ENCODE measurements at regions not wholly inside any gene's neighbourhood (a gene's known extent, or its start where the extent isn't known, plus 50 kb on each side); places are given as distances from the start of the nearest gene placed in this dataset.

DNA sequence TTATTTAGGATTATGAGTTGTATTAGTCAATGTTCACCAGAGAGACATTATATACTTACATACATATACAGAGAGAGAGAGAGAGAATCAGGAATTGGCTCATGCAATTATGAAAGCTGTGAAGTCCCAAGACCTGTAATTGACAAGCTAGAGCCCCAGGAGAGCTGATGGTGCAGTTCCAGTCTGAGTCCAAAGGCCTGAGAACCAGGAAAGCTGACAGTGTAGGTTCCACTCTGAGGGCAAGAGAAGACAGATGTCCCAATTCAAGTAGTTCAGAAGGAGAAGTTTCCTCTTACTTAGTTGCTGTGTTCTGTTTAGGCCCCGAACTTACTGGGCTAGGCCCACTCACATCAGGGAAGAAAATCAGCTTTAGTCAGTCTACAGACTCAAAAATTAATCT is 76.4 kb upstream of the FICD start:
- no peak for DNase-seq (ENCODE audit: low spot score in 2 of 2)
- Histone ChIP-seq H3K4me1 (peaks cover 0 to 4% (median 0%) of the 10 kb centered on the region in 4 donors), H3K27me3 (no peaks in the 10 kb centered on the region), H3K27ac (no peak overlapping the region), H3K9me3 (no peaks in the 10 kb centered on the region), H3K36me3 (no peaks in the 10 kb centered on the region), H3K4me3 (no peak overlapping the region)
- TF ChIP-seq POLR2A (IDR thresholded peaks at IDR 0.05) (no peak), EP300 (IDR thresholded peaks at IDR 0.05) (no peak), CTCF (IDR thresholded peaks at IDR 0.05) (no peak)
- 70 to 72% methylated on average over 1 of the region's 1 CpG for WGBS, 2 donors

GRCh38 chr12:108432423-108433121 is 82.5 kb upstream of the FICD start:
- H3K9me3 ChIP-seq, result no peaks in the 10 kb centered on the region
- 84 to 86% methylated on average over 8 of the region's 8 CpGs for WGBS, 2 donors

DNA sequence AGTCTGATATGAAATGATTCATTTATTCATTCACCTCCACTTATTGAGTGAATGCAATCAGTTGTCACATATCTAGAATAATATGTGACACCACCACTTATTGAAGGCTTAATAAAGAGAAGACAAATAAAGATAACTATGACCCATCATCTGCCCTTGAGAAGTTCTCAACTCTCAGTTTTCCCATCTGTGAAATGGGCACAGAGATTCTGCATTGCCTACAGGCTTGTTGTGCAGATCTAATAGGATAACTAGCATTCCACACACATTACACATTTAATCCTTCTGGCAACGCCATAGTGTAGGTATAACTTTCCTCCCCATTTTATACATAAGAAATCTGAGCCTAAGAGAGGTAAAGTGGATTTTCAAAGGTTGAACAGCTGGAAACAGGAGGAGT is 84.2 kb upstream of the FICD start:
- no peaks in the 10 kb centered on the region for H3K9me3 ChIP-seq
- no peaks in the 10 kb centered on the region for H3K36me3 ChIP-seq
- no peak overlapping the region for H3K27ac ChIP-seq
- 0 to 70% methylated on average over 1 of the region's 1 CpG for WGBS, 2 donors
- TF ChIP-seq EP300 (IDR thresholded peaks at IDR 0.05), result no peak
- TF ChIP-seq POLR2A (IDR thresholded peaks at IDR 0.05), result no peak
- no peak for TF ChIP-seq CTCF (IDR thresholded peaks at IDR 0.05)
- no peak overlapping the region for H3K4me3 ChIP-seq
- DNase-seq (ENCODE audit: low spot score in 2 of 2), result no peak
- peaks cover 0 to 3% of the 10 kb centered on the region in 2 donors for H3K27me3 ChIP-seq
- no peaks in the 10 kb centered on the region for H3K4me1 ChIP-seq

More at GRCh38 chr12:108432423-108433121, 82.5 kb upstream of the FICD start:
- no peaks in the 10 kb centered on the region for H3K36me3 ChIP-seq
- TF ChIP-seq CTCF (IDR thresholded peaks at IDR 0.05) (no peak), EP300 (IDR thresholded peaks at IDR 0.05) (no peak), POLR2A (IDR thresholded peaks at IDR 0.05) (no peak)
- DNase-seq (ENCODE audit: low spot score in 2 of 2), result no peak
- no peak overlapping the region for H3K4me3 ChIP-seq
- H3K27ac ChIP-seq, result no peak overlapping the region
- peaks cover 0 to 3% of the 10 kb centered on the region in 2 donors for H3K27me3 ChIP-seq
- no peaks in the 10 kb centered on the region for H3K4me1 ChIP-seq

DNA sequence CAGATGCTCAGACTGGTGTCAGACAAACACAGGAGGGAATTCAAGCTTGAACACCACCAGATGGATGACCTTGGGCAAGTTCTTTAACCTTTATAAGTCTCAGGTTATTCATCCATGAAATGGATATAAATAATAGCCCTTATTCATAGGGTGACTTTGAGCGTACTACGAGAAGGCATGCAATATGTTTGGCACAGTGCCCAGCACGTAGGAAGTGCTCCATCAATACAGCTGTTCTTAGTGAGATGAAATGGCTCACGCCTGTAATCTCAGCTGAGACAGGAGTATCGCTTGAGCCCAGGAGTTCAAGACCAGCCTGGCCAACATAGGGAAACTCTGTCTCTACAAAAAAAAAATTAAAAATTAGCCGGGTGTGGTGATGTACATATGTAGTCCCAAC is 84.8 kb upstream of the FICD start:
- H3K27me3 ChIP-seq, result peaks cover 0 to 3% of the 10 kb centered on the region in 2 donors
- no peaks in the 10 kb centered on the region for H3K9me3 ChIP-seq
- H3K4me1 ChIP-seq, result no peaks in the 10 kb centered on the region
- no peak overlapping the region for H3K4me3 ChIP-seq
- no peaks in the 10 kb centered on the region for H3K36me3 ChIP-seq
- 25 to 29% methylated on average over 6 of the region's 6 CpGs for WGBS, 2 donors
- H3K27ac ChIP-seq, result no peak overlapping the region
- TF ChIP-seq EP300 (IDR thresholded peaks at IDR 0.05), result no peak
- no peak for TF ChIP-seq CTCF (IDR thresholded peaks at IDR 0.05)
- no peak for TF ChIP-seq POLR2A (IDR thresholded peaks at IDR 0.05)
- no peak for DNase-seq (ENCODE audit: low spot score in 2 of 2)

DNA sequence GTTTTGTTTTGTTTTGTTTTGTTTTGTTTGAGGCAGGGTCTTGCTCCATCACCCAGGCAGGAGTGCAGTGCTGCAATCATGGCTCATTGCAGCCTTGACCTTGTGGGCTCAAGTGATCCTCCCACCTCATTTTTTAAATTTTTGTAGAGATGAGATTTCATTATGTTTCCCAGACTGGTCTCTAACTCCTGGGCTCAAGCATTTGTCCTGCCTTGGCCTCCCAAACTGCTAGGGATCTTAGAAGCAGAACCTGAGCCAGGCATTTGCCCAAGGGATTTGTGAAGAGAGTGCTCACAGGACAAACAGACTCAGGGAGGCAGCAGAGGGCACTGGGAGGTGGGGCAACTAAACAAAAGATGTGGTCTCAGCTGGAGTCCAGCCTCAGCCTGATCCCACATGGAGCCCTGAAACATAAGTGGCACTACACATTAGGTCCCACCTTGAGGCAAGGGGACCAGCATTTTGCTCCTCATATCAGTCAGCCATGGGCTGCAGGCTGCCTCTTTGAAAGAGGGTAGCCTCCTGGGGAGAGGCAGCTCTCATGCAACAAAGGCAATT is 86.2 kb upstream of the CMKLR1 start:
- TF ChIP-seq EP300 (IDR thresholded peaks at IDR 0.05) (no peak), POLR2A (IDR thresholded peaks at IDR 0.05) (no peak), CTCF (IDR thresholded peaks at IDR 0.05) (no peak)

More for the DNA sequence above, 86.2 kb upstream of the CMKLR1 start:
- Histone ChIP-seq H3K27ac (no peak overlapping the region), H3K36me3 (no peaks in the 10 kb centered on the region), H3K4me1 (no peaks in the 10 kb centered on the region), H3K27me3 (no peaks in the 10 kb centered on the region), H3K4me3 (no peak overlapping the region), H3K9me3 (no peaks in the 10 kb centered on the region)
- DNase-seq (ENCODE audit: low spot score in 2 of 2), result no peak
